ENCODE measurements at regions not wholly inside any gene's neighbourhood (a gene's known extent, or its start where the extent isn't known, plus 50 kb on each side); places are given as distances from the start of the nearest gene placed in this dataset.

DNA sequence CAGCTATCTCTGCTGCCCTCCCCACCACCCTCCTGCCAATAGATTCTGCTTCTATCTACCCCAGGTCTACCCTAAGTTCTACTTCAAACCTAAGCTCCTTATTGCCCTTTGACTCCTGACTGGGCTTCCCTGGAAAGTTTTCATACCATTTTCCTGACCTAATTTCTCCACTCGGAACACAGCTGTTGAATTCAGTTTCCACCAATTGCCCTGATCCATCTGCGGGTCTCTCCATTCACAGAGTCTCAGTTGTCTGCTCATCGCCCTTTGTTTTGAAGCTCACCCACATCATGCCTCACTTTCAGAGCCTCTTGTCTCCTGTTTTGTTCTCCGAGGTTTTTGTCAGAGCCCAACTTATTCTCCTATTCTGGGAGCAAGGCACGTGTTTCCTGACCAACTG, 56.8 kb upstream of the ABI3BP start:
- H3K4me3 ChIP-seq (ENCODE audit: low read length): no peak overlapping the region
- DNase-seq (ENCODE audit: low read depth, low spot score): no peak

DNA sequence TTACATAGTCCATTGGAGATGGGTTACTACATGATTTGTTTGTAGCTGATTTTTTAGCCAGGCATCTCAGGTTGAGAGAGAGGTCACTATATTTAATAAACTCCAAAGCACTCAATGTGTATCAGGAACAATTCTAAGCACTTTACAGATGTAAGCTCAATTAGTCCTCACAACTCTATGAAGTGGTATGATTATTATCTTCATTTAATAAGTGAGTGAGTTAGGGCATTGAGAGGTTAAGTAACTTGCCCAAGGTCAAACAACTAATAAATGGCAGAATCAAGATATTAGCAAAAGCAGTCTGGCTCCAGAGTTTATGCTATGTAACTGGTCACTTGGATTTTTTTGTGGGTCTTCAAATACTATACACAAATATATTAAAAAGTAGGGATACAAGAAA, 56.3 kb upstream of the ABI3BP start:
- DNase-seq (ENCODE audit: low read depth, low spot score): no peak
- no peak overlapping the region for H3K4me3 ChIP-seq (ENCODE audit: low read length)

DNA sequence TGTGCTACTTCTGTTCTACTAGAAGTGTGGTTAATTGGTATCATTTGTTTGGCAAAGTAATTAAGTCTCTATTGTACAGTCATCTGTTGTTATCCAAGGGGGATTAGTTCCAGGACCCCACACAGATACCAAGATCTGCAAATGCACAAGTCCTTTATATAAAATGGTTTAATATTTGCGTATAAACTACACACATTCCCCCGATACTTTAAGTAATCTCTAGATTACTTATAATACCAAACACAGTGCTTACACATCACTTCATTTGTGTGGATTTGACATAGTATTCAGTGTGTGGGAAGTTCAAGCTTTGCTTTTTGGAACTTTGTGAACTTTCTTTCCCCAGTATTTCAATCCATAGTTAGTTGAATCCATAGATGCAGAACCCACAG, 50.5 kb upstream of the ABI3BP start:
- DNase-seq (ENCODE audit: low read depth, low spot score): no peak
- no peak overlapping the region for H3K4me3 ChIP-seq (ENCODE audit: low read length)

DNA sequence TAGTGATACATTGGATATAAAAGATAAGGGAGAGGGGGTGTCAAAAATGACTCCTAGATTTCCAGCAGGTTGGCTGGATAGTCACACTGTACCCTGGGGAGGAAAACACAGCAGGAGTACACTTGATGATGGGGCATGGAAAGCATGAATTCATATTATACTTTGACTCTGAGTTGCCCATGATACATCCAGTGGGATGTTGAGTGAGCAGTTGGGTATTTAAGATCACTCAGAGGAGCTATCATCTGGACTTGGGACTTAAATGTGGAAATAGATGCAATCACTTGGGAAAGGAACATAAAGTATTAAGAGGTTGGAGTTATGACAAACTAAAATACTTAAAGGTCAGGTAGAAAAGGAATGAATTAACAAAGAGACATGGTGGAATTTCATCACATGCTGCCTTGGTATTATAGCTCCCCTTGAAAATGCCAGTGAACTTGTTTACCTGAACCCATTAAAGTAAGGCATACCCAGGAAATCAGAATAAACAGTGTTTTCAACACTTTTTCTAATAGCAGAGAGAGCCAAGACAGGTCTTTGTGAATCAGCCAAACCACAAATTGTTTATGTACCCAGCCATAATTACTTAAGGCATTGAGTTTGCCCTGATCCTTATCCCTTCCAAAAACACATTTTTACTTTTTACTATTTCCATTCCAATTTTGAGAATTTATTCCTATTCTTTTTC, 49.9 kb upstream of the ABI3BP start:
- no peak overlapping the region for H3K4me3 ChIP-seq (ENCODE audit: low read length)
- no peak for DNase-seq (ENCODE audit: low read depth, low spot score)

Data from Jurkat, Clone E6-1 (cell line).